ENCODE measurements at regions not wholly inside any gene's neighbourhood (a gene's known extent, or its start where the extent isn't known, plus 50 kb on each side); places are given as distances from the start of the nearest gene placed in this dataset.

DNA sequence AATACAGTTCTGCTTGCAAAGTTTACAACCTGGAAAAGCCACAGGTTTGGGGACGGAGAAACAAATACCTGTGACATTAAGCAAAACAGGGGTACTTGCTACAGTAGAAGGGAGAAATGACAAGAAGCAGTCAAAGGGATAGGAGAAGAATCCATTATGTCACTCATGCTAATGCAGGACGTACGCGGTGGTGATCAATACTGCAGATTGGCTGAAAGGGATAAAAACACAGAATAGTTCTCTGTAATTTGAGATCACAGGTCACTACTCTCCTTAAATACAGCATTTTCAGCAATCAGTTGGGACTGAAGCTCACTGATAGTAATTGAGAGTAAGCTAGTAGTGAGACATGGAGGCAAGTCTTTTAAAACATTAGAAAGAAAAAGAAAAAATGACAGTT is 130.3 kb upstream of the MTAP start:
- H3K27ac ChIP-seq, result no peak overlapping the region
- TF ChIP-seq, protein P1, sequence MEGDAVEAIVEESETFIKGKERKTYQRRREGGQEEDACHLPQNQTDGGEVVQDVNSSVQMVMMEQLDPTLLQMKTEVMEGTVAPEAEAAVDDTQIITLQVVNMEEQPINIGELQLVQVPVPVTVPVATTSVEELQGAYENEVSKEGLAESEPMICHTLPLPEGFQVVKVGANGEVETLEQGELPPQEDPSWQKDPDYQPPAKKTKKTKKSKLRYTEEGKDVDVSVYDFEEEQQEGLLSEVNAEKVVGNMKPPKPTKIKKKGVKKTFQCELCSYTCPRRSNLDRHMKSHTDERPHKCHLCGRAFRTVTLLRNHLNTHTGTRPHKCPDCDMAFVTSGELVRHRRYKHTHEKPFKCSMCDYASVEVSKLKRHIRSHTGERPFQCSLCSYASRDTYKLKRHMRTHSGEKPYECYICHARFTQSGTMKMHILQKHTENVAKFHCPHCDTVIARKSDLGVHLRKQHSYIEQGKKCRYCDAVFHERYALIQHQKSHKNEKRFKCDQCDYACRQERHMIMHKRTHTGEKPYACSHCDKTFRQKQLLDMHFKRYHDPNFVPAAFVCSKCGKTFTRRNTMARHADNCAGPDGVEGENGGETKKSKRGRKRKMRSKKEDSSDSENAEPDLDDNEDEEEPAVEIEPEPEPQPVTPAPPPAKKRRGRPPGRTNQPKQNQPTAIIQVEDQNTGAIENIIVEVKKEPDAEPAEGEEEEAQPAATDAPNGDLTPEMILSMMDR (conservative IDR thresholded peaks at IDR 0.05), result no peak

DNA sequence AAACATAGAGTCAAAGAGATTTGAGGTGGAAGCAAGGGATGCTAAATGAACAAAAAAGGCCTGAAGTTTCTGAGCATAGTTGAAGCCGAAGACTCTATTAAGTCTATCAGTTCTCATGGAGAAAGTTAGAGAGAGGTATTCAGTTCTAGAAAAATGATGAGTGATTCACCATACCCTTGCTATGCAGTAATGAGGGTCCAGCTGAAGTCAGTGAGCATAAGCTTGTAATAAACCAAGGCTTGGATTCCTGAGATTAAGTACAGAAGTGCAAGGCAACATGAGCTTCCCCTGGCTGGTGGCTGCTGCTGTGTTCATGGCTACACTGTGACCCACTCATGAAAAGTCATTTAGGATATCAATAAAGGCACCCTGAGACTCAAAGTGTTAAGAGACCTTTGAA is 129.7 kb upstream of the MTAP start:
- TF ChIP-seq, protein P1 (conservative IDR thresholded peaks at IDR 0.05), result no peak
- H3K27ac ChIP-seq, result no peak overlapping the region

DNA sequence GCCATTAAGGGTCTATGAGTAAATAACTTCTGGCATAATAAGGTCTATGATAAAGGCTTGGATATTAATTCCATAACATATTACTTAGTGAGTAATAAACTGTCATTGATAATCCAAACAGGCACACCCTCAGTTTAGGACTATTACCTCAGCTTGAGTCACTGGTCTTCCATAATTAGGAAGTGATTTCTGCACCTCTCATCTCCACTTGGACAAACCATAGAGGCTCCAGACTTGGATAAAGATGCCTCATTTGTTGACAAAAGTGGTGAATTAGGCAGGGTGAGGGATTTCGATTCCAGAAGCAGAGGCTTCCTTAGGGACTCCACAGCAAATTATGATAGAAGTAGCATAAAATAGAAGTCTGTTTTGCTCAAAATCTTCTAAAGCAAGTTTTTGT is 127.5 kb upstream of the MTAP start:
- TF ChIP-seq, protein P1 (conservative IDR thresholded peaks at IDR 0.05), result no peak
- no peak overlapping the region for H3K27ac ChIP-seq

DNA sequence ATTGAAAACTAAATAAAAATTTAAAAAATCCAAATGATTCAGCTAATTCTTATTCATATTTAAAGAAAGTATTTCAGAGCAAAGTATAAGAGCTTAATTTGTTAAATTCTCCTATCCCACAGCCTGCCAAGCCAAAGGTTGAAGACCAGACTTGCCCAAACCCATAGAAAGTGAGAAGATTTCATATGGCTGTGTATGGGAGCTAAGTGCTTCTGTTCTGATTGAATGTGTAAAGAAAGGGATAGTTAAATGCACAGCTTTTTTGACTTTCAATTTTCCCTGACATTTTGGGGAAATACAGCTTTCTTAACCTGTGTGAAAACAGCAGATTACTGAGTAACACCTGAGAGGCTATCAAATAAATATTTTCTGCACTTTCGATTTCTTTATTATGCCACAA is 125.0 kb upstream of the MTAP start:
- TF ChIP-seq, protein P1 (conservative IDR thresholded peaks at IDR 0.05), result no peak
- no peak overlapping the region for H3K27ac ChIP-seq

DNA sequence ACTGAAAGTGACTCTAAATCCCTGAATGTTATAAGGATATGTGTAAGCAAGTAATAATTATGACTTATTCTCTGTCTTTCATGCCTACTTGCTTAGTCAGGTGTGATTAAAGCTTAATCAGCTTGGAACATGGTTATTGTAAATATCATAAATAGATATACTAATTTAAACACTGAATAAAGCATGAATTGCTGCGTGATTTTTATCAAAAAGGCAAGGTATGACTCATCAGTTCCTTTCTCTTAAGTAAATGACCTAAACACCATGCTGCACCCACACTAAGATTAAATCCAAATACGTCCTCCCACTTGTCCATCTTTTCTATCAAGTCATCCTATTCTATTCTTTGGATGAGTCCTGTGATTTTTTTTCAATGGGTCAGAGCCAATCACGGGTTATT is 124.6 kb upstream of the MTAP start:
- H3K27ac ChIP-seq, result no peak overlapping the region
- TF ChIP-seq, protein P1 (conservative IDR thresholded peaks at IDR 0.05), result no peak

DNA sequence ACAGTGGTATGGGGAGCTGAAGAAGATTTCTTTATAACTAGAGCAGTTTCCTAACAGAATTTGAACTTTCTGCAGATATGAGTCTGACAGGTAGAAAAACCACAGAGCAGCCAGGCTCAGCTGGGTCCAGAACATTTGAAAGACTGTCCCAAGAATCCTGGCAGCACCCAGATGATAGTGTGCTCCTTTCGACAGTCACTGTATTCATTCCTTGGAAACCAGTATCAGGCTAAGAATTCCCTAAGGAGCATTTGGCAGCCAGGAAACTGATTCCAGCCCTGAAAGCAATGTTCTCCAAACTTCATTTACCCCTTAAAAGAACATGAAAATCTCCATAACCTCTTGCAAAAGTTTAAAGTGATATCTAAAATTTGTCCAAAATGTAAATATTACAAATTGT is 123.0 kb upstream of the MTAP start:
- TF ChIP-seq, protein P1 (conservative IDR thresholded peaks at IDR 0.05), result no peak
- no peak overlapping the region for H3K27ac ChIP-seq

DNA sequence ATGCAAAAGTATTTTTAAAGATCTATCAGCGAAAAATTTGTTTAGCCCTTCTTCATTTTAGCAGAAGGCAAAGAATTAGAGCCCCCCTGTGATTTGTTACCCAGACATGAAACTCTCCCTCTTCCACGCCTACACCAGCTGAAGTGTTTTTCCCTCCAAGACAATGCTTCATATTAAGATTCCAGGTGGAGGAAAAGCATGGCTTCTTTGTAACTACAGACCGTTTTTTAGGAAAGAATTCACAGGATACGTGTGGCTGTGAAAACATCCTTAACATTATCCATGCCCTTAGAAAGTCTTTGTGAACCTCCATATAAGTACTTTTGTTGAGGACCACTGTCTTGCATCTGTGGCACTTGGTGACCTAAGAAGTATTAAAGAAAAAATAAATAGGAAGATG is 121.8 kb upstream of the MTAP start:
- H3K27ac ChIP-seq, result no peak overlapping the region
- TF ChIP-seq, protein P1 (conservative IDR thresholded peaks at IDR 0.05), result no peak

DNA sequence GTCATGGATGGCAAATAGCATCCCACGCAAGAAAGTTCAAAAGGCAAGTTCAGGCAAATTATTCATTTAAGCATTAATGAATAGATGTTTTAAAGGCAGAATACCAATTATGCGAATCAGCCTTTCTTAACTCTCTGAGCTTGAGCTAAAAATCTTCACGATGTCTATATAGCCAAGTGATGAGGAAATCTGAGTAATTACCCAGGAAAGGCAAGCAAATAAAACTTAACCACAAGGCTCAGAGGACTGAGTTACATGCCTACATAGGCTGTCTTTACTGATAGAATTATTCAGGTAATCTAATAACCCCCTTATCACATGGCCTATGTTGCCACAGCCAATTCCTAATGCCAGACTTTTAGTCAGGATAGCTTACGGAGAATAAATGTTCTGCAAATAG is 120.8 kb upstream of the MTAP start:
- H3K27ac ChIP-seq, result no peak overlapping the region
- TF ChIP-seq, protein P1 (conservative IDR thresholded peaks at IDR 0.05), result no peak

Data from VCaP (cell line).